SK-N-SH (cell line): ENCODE measurements at regions not wholly inside any gene's neighbourhood (a gene's known extent, or its start where the extent isn't known, plus 50 kb on each side); places are given as distances from the start of the nearest gene placed in this dataset.
"Not testable (repeated sequence)": the region's sequence is repeated elsewhere in the genome, so short reads cannot be mapped to it uniquely, and the experiment has no call there.

Experiments
- CTCF ChIA-PET: fragments of 300-600, 350-600 bp; formaldehyde crosslinking; extraction: SDS; loops from one replicate; lab custom pipeline; 2021; lab: Yijun Ruan, JAX
- POLR2A ChIA-PET: fragments of 350-600 bp; sonication (Branson Sonifier 250); formaldehyde crosslinking; extraction: SDS; loops from one replicate; lab custom pipeline; 2020; ENCODE audit warnings: antibody characterized with exemption, inconsistent platforms; lab: Yijun Ruan, JAX
- DNase-seq: peaks from one replicate; pipeline ENCODE4 v3.0.0; 2012
- H2AFZ ChIP-seq: fragments of 200-600 bp; sonication (generic); 2 replicates; pipeline ENCODE4 v1.8.1; 2016; ENCODE audit warnings: antibody characterized with exemption, mild to moderate bottlenecking, low read depth
- H3F3A ChIP-seq: fragments of 200-600 bp; sonication (generic); replicated peaks from 2 replicates; pipeline ENCODE3; 2016; ENCODE audit warnings: antibody characterized with exemption, mild to moderate bottlenecking; ENCODE audit not compliant: insufficient read depth
- H3K27ac ChIP-seq, 2 experiments: fragments of 200-500 bp in 1 of 2; fragments of 200-600 bp in 1 of 2; sonication (Bioruptor generic) in 1 of 2; sonication (generic), shearing (Covaris generic) in 1 of 2; 2 replicates each; pipeline versions ENCODE4 v1.5.1 to v1.6.1; 2014 to 2016; ENCODE audit warnings: low read depth in 2 of 2, inconsistent platforms in 1 of 2, low read length in 1 of 2, mild to moderate bottlenecking in 1 of 2, mixed read lengths in 1 of 2
- H3K27me3 ChIP-seq: fragments of 200-600 bp; sonication (generic), shearing (Covaris generic); 2 replicates; pipeline ENCODE4 v1.6.1; 2016; ENCODE audit warnings: mixed run types; ENCODE audit not compliant: insufficient read depth
- H3K36me3 ChIP-seq, 2 experiments: fragments of 200-500 bp in 1 of 2; fragments of 200-600 bp in 1 of 2; sonication (Bioruptor generic) in 1 of 2; sonication (generic) in 1 of 2; replicated peaks in 1 of 2; 2 replicates each; pipeline versions ENCODE3 to v1.5.1; 2014 to 2016; ENCODE audit warnings: low read length in 1 of 2, mild to moderate bottlenecking in 1 of 2; ENCODE audit not compliant: insufficient read depth in 2 of 2, control insufficient read depth in 1 of 2
- H3K4me1 ChIP-seq, 2 experiments: fragments of 200-500 bp in 1 of 2; fragments of 200-600 bp in 1 of 2; sonication (Bioruptor generic) in 1 of 2; sonication (generic), shearing (Covaris generic) in 1 of 2; 2 replicates each; pipeline versions ENCODE4 v1.5.1 to v1.6.1; 2014 to 2016; ENCODE audit warnings: low read depth in 1 of 2, low read length in 1 of 2, mixed run types in 1 of 2; ENCODE audit not compliant: insufficient read depth in 2 of 2, control insufficient read depth in 1 of 2
- H3K4me2 ChIP-seq: fragments of 200-600 bp; sonication (generic), shearing (Covaris generic); 2 replicates; pipeline ENCODE4 v1.6.1; 2017; ENCODE audit warnings: mixed run types
- H3K4me3 ChIP-seq, 2 experiments: fragments of 200-500 bp in 1 of 2; fragments of 200-600 bp in 1 of 2; sonication (Bioruptor generic) in 1 of 2; sonication (generic), shearing (Covaris generic) in 1 of 2; 2 replicates each; pipeline versions ENCODE4 v1.5.1 to v1.8.1; 2014 to 2016; ENCODE audit warnings: low read depth in 2 of 2, inconsistent platforms in 1 of 2, low read length in 1 of 2, mild to moderate bottlenecking in 1 of 2, mixed read lengths in 1 of 2, moderate library complexity in 1 of 2
- H3K79me2 ChIP-seq: fragments of 200-600 bp; sonication (generic); 2 replicates; pipeline ENCODE4 v1.8.1; 2017; ENCODE audit warnings: mild to moderate bottlenecking; ENCODE audit not compliant: insufficient read depth
- H3K9ac ChIP-seq: fragments of 200-600 bp; sonication (generic); 2 replicates; pipeline ENCODE4 v1.6.1; 2017; ENCODE audit warnings: mixed run types
- H3K9me2 ChIP-seq: fragments of 200-600 bp; sonication (generic); 2 replicates; pipeline ENCODE4 v1.6.1; 2017; ENCODE audit warnings: mixed run types
- H3K9me3 ChIP-seq: fragments of 200-600 bp; sonication (generic); 2 replicates; pipeline ENCODE4 v1.6.1; 2017; ENCODE audit warnings: mixed run types, mild to moderate bottlenecking, moderate library complexity
- H4K20me1 ChIP-seq: fragments of 200-600 bp; sonication (generic); 2 replicates; pipeline ENCODE4 v1.6.1; 2017; ENCODE audit warnings: mild to moderate bottlenecking, mixed run types; ENCODE audit not compliant: insufficient read depth
- WGBS: methylation state at CpG from one replicate; pipeline ENCODE4 v1.1.6; 2017; ENCODE audit warnings: low lambda C conversion rate; 5-methylcytosine and 5-hydroxymethylcytosine counted together

DNA sequence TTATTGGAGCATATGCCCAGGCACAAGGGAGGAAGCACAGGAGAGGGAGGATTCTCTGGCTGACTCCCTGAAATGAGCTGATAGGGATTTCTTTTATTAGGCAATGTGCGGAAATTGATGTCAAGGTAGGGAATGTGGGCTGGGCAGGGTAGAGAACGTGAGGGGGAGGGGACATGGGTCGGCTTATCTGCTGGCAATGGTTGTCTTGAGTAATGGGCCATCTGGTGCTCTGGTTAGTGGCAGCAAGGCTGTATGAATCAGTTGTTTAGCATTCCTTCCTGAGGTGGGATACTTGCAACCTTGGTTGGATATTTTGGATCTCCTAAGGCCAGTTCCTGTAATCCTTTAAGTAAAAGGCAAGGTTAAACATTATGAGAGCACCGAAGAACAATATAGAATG lies 80.5 kb upstream of the ADORA2B start:
- POLR2A ChIA-PET, H3K9me2 ChIP-seq, H3K79me2 ChIP-seq, H3K36me3 ChIP-seq, H3K9me3 ChIP-seq, H2AFZ ChIP-seq, H3K4me3 ChIP-seq, H3K4me1 ChIP-seq, H4K20me1 ChIP-seq, H3K9ac ChIP-seq, H3K4me2 ChIP-seq, H3F3A ChIP-seq, H3K27ac ChIP-seq, CTCF ChIA-PET, H3K27me3 ChIP-seq, DNase-seq: not testable (repeated sequence)
- WGBS, result 62% methylated on average over 4 of the region's 4 CpGs

GRCh38 chr17:15866015-15866414 lies 78.9 kb upstream of the ADORA2B start:
- H3K4me1 ChIP-seq, POLR2A ChIA-PET, H3K27me3 ChIP-seq, H3F3A ChIP-seq, H3K9me3 ChIP-seq, H3K36me3 ChIP-seq, H3K79me2 ChIP-seq, DNase-seq, H3K4me3 ChIP-seq, H3K27ac ChIP-seq, H2AFZ ChIP-seq, H4K20me1 ChIP-seq, H3K9me2 ChIP-seq, CTCF ChIA-PET, H3K4me2 ChIP-seq, H3K9ac ChIP-seq: not testable (repeated sequence)
- WGBS, result 92% methylated on average over 3 of the region's 3 CpGs

DNA sequence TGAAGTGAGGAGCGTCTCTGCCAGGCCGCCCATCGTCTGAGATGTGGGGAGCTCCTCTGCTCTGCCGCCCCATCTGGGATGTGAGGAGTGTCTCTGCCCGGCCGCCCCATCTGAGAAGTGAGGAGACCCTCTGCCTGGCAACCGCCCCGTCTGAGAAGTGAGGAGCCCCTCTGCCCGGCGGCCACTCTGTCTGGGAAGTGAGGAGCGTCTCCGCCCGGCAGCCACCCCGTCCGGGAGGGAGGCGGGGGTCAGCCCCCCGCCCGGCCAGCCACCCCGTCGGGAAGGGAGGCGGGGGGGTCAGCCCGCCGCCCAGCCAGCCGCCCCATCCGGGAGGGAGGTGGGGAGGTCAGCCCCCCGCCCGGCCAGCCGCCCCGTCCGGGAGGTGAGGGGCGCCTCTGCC lies 77.6 kb upstream of the ADORA2B start:
- H3K9me2 ChIP-seq, H3K27ac ChIP-seq, H3K4me2 ChIP-seq, DNase-seq, CTCF ChIA-PET, H3F3A ChIP-seq, H2AFZ ChIP-seq, H3K4me1 ChIP-seq, H4K20me1 ChIP-seq, H3K9ac ChIP-seq, H3K27me3 ChIP-seq, H3K9me3 ChIP-seq, H3K36me3 ChIP-seq, H3K4me3 ChIP-seq, POLR2A ChIA-PET, H3K79me2 ChIP-seq: not testable (repeated sequence)
- 71% methylated on average over 8 of the region's 31 CpGs for WGBS

GRCh38 chr17:15869868-15870267 lies 75.1 kb upstream of the ADORA2B start:
- H3K4me1 ChIP-seq, H3K79me2 ChIP-seq, H3K4me3 ChIP-seq, H3K9me2 ChIP-seq, DNase-seq, H3K27me3 ChIP-seq, POLR2A ChIA-PET, H3K36me3 ChIP-seq, H2AFZ ChIP-seq, H3K27ac ChIP-seq, H3K9ac ChIP-seq, H3K9me3 ChIP-seq, CTCF ChIA-PET, H3K4me2 ChIP-seq, H4K20me1 ChIP-seq, H3F3A ChIP-seq: not testable (repeated sequence)
- WGBS, result no CpG with 5 or more reads among the region's 2 CpGs

GRCh38 chr17:15872677-15873076 lies 72.3 kb upstream of the ADORA2B start:
- H3K4me1 ChIP-seq, H3K36me3 ChIP-seq, H3K79me2 ChIP-seq, H3K9me2 ChIP-seq, H3K9ac ChIP-seq, H4K20me1 ChIP-seq, H3K27ac ChIP-seq, H3F3A ChIP-seq, H2AFZ ChIP-seq, H3K27me3 ChIP-seq, CTCF ChIA-PET, POLR2A ChIA-PET, H3K4me3 ChIP-seq, H3K9me3 ChIP-seq, H3K4me2 ChIP-seq, DNase-seq: not testable (repeated sequence)
- WGBS, result 67% methylated on average over 4 of the region's 4 CpGs

DNA sequence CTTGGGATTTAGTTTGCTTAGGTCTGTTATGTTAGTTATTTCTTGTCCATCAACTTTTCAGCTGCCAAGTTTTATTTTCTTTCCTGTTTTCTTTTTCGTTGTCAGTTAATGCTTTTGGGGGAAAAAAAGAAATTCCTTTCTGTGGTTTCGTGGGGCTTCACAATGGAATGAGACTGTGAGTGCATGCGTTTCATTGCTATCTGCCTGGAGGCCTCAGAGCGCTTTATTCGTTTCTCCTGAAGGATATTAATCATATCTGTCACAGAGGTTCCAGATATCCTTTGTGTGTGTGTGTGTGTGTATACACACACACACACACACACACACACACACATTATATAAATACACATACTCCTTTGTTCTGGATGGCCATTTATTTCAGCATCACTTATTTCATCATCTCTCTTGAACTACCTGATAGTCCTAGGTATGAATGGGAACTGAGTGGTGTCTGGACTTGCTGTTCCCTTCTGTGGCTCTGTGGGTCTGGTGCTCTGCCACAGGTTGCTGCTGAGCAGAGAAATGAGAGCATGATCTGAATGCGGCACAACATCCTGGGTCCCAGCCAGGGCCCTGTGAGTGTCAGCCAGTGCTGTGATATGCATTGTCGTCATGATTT lies 66.9 kb upstream of the ADORA2B start:
- POLR2A ChIA-PET, result not testable (repeated sequence)

More for the DNA sequence above, 66.9 kb upstream of the ADORA2B start:
- H3K4me3 ChIP-seq, H3F3A ChIP-seq, H3K79me2 ChIP-seq, DNase-seq, H3K27me3 ChIP-seq, CTCF ChIA-PET, H3K4me2 ChIP-seq, H2AFZ ChIP-seq, H3K9me2 ChIP-seq, H3K4me1 ChIP-seq, H3K9me3 ChIP-seq, H3K36me3 ChIP-seq, H3K9ac ChIP-seq, H4K20me1 ChIP-seq, H3K27ac ChIP-seq: not testable (repeated sequence)
- WGBS, result 79% methylated on average over 7 of the region's 7 CpGs
